ENCODE measurements at regions not wholly inside any gene's neighbourhood (a gene's known extent, or its start where the extent isn't known, plus 50 kb on each side); places are given as distances from the start of the nearest gene placed in this dataset.

DNA sequence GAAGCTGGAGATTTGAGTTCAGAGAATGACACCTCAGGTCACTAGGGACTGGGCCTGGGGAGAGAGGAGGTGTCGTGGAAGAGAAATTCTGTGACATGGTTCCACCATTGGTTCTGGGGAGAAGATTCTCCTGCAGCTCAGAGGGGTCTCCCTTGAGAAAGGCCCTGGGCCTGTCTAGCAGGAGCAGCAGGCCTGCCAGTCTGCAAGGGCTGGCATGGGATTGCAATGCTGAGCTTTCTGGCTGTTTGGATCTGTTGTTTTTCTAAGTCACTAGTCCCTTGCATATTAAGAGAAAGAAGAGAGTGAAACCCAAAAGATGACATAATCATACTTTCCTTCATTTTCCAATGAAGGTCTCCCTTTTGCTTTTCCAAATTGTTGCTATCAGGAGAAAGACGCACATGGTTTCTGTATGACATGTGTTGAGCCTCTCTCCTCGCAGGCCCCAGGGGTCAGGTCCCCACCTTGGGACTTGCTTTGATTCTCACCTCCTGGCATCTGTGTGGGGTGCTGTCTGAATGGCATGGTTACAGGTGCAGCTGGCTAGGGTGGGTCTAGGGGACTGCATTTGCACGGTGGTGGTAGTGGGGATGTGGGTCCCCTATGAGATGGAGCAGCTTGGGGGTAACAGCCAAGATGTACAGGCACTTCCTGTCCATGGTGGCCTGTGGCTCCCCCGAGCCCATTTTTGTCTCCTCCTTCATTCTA is 117.8 kb downstream of the GLI2 start:
- Histone ChIP-seq H3K27ac (ENCODE audit: insufficient read depth, low read depth, low read length) (no peak overlapping the region), H2AFZ (ENCODE audit: low read depth, low read length) (no peak overlapping the region), H3K27me3 (ENCODE audit: control insufficient read depth in 2 of 2, insufficient read depth in 2 of 2, low read length in 2 of 2) (peaks cover 0 to 3% of the 10 kb centered on the region in 2 experiments), H4K20me1 (replicated peaks; ENCODE audit: control insufficient read depth, extremely low read depth, insufficient read depth, low read length) (no peaks in the 10 kb centered on the region), H3K4me1 (ENCODE audit: control insufficient read depth, extremely low read depth, insufficient read depth, low read length) (no peaks in the 10 kb centered on the region), H3K4me3 (replicated peaks in 1 of 3; ENCODE audit: insufficient read depth in 1 of 3, low read depth in 1 of 3, low read length in 3 of 3) (no peak overlapping the region), H3K9me3 (replicated peaks; ENCODE audit: control insufficient read depth, insufficient read depth, low read length) (no peaks in the 10 kb centered on the region), H3K4me2 (ENCODE audit: insufficient read depth, low read length) (no peak overlapping the region), H3K36me3 (ENCODE audit: control insufficient read depth in 2 of 2, extremely low read depth in 1 of 2, insufficient read depth in 2 of 2, low read length in 2 of 2) (no peaks in the 10 kb centered on the region), H3K9me1 (replicated peaks; ENCODE audit: control insufficient read depth, extremely low read depth, insufficient read depth, low read length) (no peaks in the 10 kb centered on the region), H3K9ac (replicated peaks; ENCODE audit: extremely low read depth, insufficient read depth, low read length) (no peak overlapping the region), H3K79me2 (ENCODE audit: control insufficient read depth, insufficient read depth, low read length) (no peaks in the 10 kb centered on the region)
- TF ChIP-seq, protein P1, sequence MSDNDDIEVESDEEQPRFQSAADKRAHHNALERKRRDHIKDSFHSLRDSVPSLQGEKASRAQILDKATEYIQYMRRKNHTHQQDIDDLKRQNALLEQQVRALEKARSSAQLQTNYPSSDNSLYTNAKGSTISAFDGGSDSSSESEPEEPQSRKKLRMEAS (IDR thresholded peaks at IDR 0.05; ENCODE audit: insufficient read depth, insufficient read length), result no peak
- TF ChIP-seq MYC (IDR thresholded peaks at IDR 0.05; ENCODE audit: low read depth, low read length), result no peak
- no peak for TF ChIP-seq POLR2AphosphoS5 (IDR thresholded peaks at IDR 0.05; ENCODE audit: insufficient read depth, low read depth, low read length)
- TF ChIP-seq, protein P2, sequence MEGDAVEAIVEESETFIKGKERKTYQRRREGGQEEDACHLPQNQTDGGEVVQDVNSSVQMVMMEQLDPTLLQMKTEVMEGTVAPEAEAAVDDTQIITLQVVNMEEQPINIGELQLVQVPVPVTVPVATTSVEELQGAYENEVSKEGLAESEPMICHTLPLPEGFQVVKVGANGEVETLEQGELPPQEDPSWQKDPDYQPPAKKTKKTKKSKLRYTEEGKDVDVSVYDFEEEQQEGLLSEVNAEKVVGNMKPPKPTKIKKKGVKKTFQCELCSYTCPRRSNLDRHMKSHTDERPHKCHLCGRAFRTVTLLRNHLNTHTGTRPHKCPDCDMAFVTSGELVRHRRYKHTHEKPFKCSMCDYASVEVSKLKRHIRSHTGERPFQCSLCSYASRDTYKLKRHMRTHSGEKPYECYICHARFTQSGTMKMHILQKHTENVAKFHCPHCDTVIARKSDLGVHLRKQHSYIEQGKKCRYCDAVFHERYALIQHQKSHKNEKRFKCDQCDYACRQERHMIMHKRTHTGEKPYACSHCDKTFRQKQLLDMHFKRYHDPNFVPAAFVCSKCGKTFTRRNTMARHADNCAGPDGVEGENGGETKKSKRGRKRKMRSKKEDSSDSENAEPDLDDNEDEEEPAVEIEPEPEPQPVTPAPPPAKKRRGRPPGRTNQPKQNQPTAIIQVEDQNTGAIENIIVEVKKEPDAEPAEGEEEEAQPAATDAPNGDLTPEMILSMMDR (IDR thresholded peaks at IDR 0.05; ENCODE audit: extremely low read depth in 1 of 2, insufficient read depth in 1 of 2, low read depth in 1 of 2, low read length in 2 of 2), result no peak
- TF ChIP-seq FOS (IDR thresholded peaks at IDR 0.05; ENCODE audit: borderline replicate concordance, insufficient read depth, low read length), result no peak
- no peak for TF ChIP-seq POLR2A (IDR thresholded peaks at IDR 0.05; ENCODE audit: low read depth, low read length)
- no peak for TF ChIP-seq GATA2 (IDR thresholded peaks at IDR 0.05; ENCODE audit: insufficient read depth, insufficient read length, low read depth, low read length)
- no peak for TF ChIP-seq JUN (IDR thresholded peaks at IDR 0.05; ENCODE audit: borderline replicate concordance, insufficient read depth, insufficient read length, low read depth)
- CTCF ChIA-PET, result no interaction called here
- POLR2A ChIA-PET, result no interaction called here
- intact Hi-C loops (cut with micrococcal nuclease) (no loop called here), dilution Hi-C loops (cut with MboI; ENCODE audit: extremely low pct_ligation_motif_present, low sequenced_read_pairs) (no loop called here)
- no TSS peak for BruUV-seq (replicated peaks)
- FAIRE-seq (no peak), DNase-seq (ENCODE audit: low read depth, low spot score) (no peak)
